Activated naive CD8-positive, alpha-beta T cell treated with anti-CD3 and anti-CD28 coated beads, Interleukin-2, amount 50 U/mL, for 24 hours (primary cell): ENCODE measurements at regions not wholly inside any gene's neighbourhood (a gene's known extent, or its start where the extent isn't known, plus 50 kb on each side); places are given as distances from the start of the nearest gene placed in this dataset.

Experiments
- ATAC-seq: fragments of 150-1000 bp; cut with Tn5 transposase; one replicate; pipeline ENCODE4 v1.10.0; 2021
- DNase-seq: peaks from one replicate; pipeline ENCODE4 v3.0.0; 2021
- H3K27ac Mint-ChIP-seq: one replicate; pipeline ENCODE4 v1.8.0; 2021; ENCODE audit warnings: mild to moderate bottlenecking, mixed read lengths
- H3K27me3 Mint-ChIP-seq: one replicate; pipeline ENCODE4 v1.8.0; 2021; ENCODE audit warnings: mixed read lengths
- H3K36me3 Mint-ChIP-seq: one replicate; pipeline ENCODE4 v1.8.0; 2021; ENCODE audit warnings: low read depth, mixed read lengths
- H3K4me1 Mint-ChIP-seq: one replicate; pipeline ENCODE4 v1.8.0; 2021; ENCODE audit warnings: mixed read lengths
- H3K4me3 Mint-ChIP-seq: one replicate; pipeline ENCODE4 v1.8.0; 2021; ENCODE audit warnings: mild to moderate bottlenecking, moderate library complexity, mixed read lengths
- H3K9me3 Mint-ChIP-seq: one replicate; pipeline ENCODE4 v1.8.0; 2021; ENCODE audit warnings: mixed read lengths

DNA sequence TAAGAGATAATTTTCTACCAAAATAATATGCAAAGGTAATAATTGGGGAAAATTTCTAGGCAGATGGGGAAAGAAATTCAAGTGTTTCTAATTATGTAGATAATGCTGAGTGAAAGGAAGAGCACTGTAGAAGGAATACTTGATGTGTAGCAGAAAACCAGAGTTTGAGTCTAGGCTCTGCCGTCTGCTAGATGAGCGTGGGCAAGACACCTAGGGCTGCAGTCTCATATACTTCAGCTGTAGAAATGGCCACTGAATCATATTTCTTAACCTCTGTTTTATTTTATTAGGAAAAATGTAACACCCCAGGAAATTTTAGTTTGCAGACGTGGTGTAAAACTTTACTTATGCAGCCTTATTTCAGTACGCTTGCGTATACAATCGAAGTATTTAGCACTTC lies 59.8 kb upstream of the SLC38A2 start:
- Mint-ChIP-seq H3K27ac (no peak overlapping the region), H3K4me3 (no peak overlapping the region)

GRCh38 chr12:46430340-46430948 lies 57.9 kb upstream of the SLC38A2 start:
- H3K4me1 Mint-ChIP-seq: peaks cover 24% of the 10 kb centered on the region
- H3K27me3 Mint-ChIP-seq: no peaks in the 10 kb centered on the region
- DNase-seq (no peak), ATAC-seq (peak; percentile 86)
- peak overlapping the region; percentile 64 for H3K4me3 Mint-ChIP-seq
- H3K27ac Mint-ChIP-seq: peak overlapping the region; percentile 92
- H3K36me3 Mint-ChIP-seq: no peaks in the 10 kb centered on the region
- H3K9me3 Mint-ChIP-seq: peaks cover 10% of the 10 kb centered on the region

More for the DNA sequence above, 59.8 kb upstream of the SLC38A2 start:
- DNase-seq: no peak
- Mint-ChIP-seq H3K9me3 (peaks cover 2% of the 10 kb centered on the region), H3K4me1 (peaks cover 24% of the 10 kb centered on the region), H3K27me3 (no peaks in the 10 kb centered on the region), H3K36me3 (no peaks in the 10 kb centered on the region)
- ATAC-seq: no peak
